NCI-H69 (cell line): ENCODE measurements at regions not wholly inside any gene's neighbourhood (a gene's known extent, or its start where the extent isn't known, plus 50 kb on each side); places are given as distances from the start of the nearest gene placed in this dataset.
"Not testable (repeated sequence)": the region's sequence is repeated elsewhere in the genome, so short reads cannot be mapped to it uniquely, and the experiment has no call there.

Experiments
- DNase-seq: peaks from one replicate; lab custom pipeline; 2025; lab: John Stamatoyannopoulos, UW

GRCh38 chr6:48512390-48512789 lies 401.4 kb upstream of the PTCHD4 start:
- DNase-seq, result peak; percentile 11

GRCh38 chr6:48511378-48511777 lies 400.4 kb upstream of the PTCHD4 start:
- DNase-seq, result peak; percentile 12

GRCh38 chr6:48505621-48506020 lies 394.6 kb upstream of the PTCHD4 start:
- no peak for DNase-seq

- DNase-seq, result not testable (repeated sequence)
Observed at GRCh38 chr6:48493432-48493831, 382.4 kb upstream of the PTCHD4 start.

- DNase-seq, result no peak
Observed at GRCh38 chr6:48490658-48491057, 379.7 kb upstream of the PTCHD4 start.

- no peak for DNase-seq
Observed at GRCh38 chr6:48486876-48487275, 375.9 kb upstream of the PTCHD4 start.

- no peak for DNase-seq
Observed at GRCh38 chr6:48486373-48486772, 375.4 kb upstream of the PTCHD4 start.

- DNase-seq, result peak; percentile 66
Observed at GRCh38 chr6:48476257-48476656, 365.3 kb upstream of the PTCHD4 start.

GRCh38 chr6:48475275-48475674 lies 364.3 kb upstream of the PTCHD4 start:
- DNase-seq, result peak; percentile 39

- peak; percentile 28 for DNase-seq
Observed at GRCh38 chr6:48474830-48475229, 363.8 kb upstream of the PTCHD4 start.

- DNase-seq, result no peak
Observed at GRCh38 chr6:48474136-48474535, 363.1 kb upstream of the PTCHD4 start.

- DNase-seq, result no peak
Observed at GRCh38 chr6:48472535-48472934, 361.5 kb upstream of the PTCHD4 start.

- no peak for DNase-seq
Observed at GRCh38 chr6:48472091-48472490, 361.1 kb upstream of the PTCHD4 start.

GRCh38 chr6:48471326-48471725 lies 360.3 kb upstream of the PTCHD4 start:
- peak; percentile 10 for DNase-seq

- peak; percentile 55 for DNase-seq
Observed at GRCh38 chr6:48449002-48449401, 338.0 kb upstream of the PTCHD4 start.

GRCh38 chr6:48447251-48447650 lies 336.3 kb upstream of the PTCHD4 start:
- no peak for DNase-seq

- DNase-seq, result no peak
Observed at GRCh38 chr6:48429610-48430009, 318.6 kb upstream of the PTCHD4 start.

GRCh38 chr6:48429021-48429420 lies 318.0 kb upstream of the PTCHD4 start:
- DNase-seq, result peak; percentile 68

GRCh38 chr6:48426636-48427035 lies 315.6 kb upstream of the PTCHD4 start:
- DNase-seq, result no peak

- DNase-seq, result no peak
Observed at GRCh38 chr6:48423640-48424365, 312.8 kb upstream of the PTCHD4 start.

GRCh38 chr6:48419992-48420391 lies 309.0 kb upstream of the PTCHD4 start:
- no peak for DNase-seq

GRCh38 chr6:48417927-48418326 lies 306.9 kb upstream of the PTCHD4 start:
- peak; percentile 60 for DNase-seq

- no peak for DNase-seq
Observed at GRCh38 chr6:48412656-48413055, 301.7 kb upstream of the PTCHD4 start.

GRCh38 chr6:48404927-48405326 lies 293.9 kb upstream of the PTCHD4 start:
- DNase-seq, result no peak
